Endothelial cell of umbilical vein (primary cell): ENCODE measurements at regions not wholly inside any gene's neighbourhood (a gene's known extent, or its start where the extent isn't known, plus 50 kb on each side); places are given as distances from the start of the nearest gene placed in this dataset.

Experiments used
- BruUV-seq: library from RNA; stranded (reverse); fragments of 400-500 nt; replicated peaks from 2 replicates; lab custom pipeline; 2021; lab: Mats Ljungman, UMichigan
- CTCF ChIA-PET: fragments of 300-600, 350-600 bp; sonication (Branson Sonifier 250); formaldehyde crosslinking; loops from one replicate; lab custom pipeline; 2021; ENCODE audit warnings: antibody characterized with exemption, inconsistent platforms; lab: Charles Lee
- POLR2A ChIA-PET: fragments of 300-600, 350-600 bp; sonication (Branson Sonifier 250); formaldehyde crosslinking; loops from one replicate; lab custom pipeline; 2021; ENCODE audit warnings: antibody characterized with exemption, inconsistent platforms; lab: Charles Lee
- DNase-seq: peaks from one replicate; pipeline ENCODE4 v3.0.0-alpha.2; 2011; ENCODE audit warnings: low read depth, low spot score
- FAIRE-seq: peaks from 2 replicates; lab custom pipeline; 2011; peaks lifted over from hg19 to GRCh38; lab: Jason Lieb, UNC
- H2AFZ ChIP-seq: 2 replicates; pipeline ENCODE4 v1.6.0; 2012; ENCODE audit warnings: low read depth, low read length, control low read depth, inconsistent platforms
- H3K27ac ChIP-seq: 2 replicates; pipeline ENCODE4 v1.5.1; 2011; ENCODE audit warnings: low read depth, mild to moderate bottlenecking, control low read depth, low read length, moderate library complexity; ENCODE audit not compliant: insufficient read depth
- H3K27me3 ChIP-seq, 2 experiments: 2 replicates each; pipeline versions ENCODE4 v1.6.0 to v1.6.1; 2011; ENCODE audit warnings: low read length in 2 of 2, mixed read lengths in 1 of 2; ENCODE audit not compliant: control insufficient read depth in 2 of 2, insufficient read depth in 2 of 2
- H3K36me3 ChIP-seq, 2 experiments: 2 replicates in 1 of 2; 3 replicates in 1 of 2; pipeline ENCODE4 v1.5.1; 2011; ENCODE audit warnings: low read length in 2 of 2, mild to moderate bottlenecking in 1 of 2, moderate library complexity in 1 of 2; ENCODE audit not compliant: control insufficient read depth in 2 of 2, insufficient read depth in 2 of 2; ENCODE audit errors: extremely low read depth in 1 of 2
- H3K4me1 ChIP-seq: 3 replicates; pipeline ENCODE4 v1.5.1; 2011; ENCODE audit warnings: mild to moderate bottlenecking, low read length; ENCODE audit not compliant: control insufficient read depth, insufficient read depth; ENCODE audit errors: extremely low read depth
- H3K4me2 ChIP-seq: 2 replicates; pipeline ENCODE4 v1.6.1; 2011; ENCODE audit warnings: low read length, control low read depth, mixed read lengths; ENCODE audit not compliant: insufficient read depth
- H3K4me3 ChIP-seq, 3 experiments: fragments of 200-600 bp in 1 of 3; sonication (generic), shearing (Covaris generic) in 1 of 3; replicated peaks in 1 of 3; 2 replicates each; pipeline ENCODE4 v1.5.1; 2011 to 2016; ENCODE audit warnings: control low read depth in 3 of 3, low read length in 3 of 3, mild to moderate bottlenecking in 2 of 3, inconsistent platforms in 1 of 3, low read depth in 1 of 3, moderate library complexity in 1 of 3; ENCODE audit not compliant: insufficient read depth in 1 of 3
- H3K79me2 ChIP-seq: 2 replicates; pipeline ENCODE4 v1.6.0; 2012; ENCODE audit warnings: low read length, inconsistent platforms; ENCODE audit not compliant: control insufficient read depth, insufficient read depth
- H3K9ac ChIP-seq: replicated peaks from 2 replicates; pipeline ENCODE3; 2011; ENCODE audit warnings: low read length, control low read depth; ENCODE audit not compliant: insufficient read depth; ENCODE audit errors: extremely low read depth
- H3K9me1 ChIP-seq: replicated peaks from 3 replicates; pipeline ENCODE4 v1.6.0; 2011; ENCODE audit warnings: mild to moderate bottlenecking, low read length; ENCODE audit not compliant: control insufficient read depth, insufficient read depth; ENCODE audit errors: extremely low read depth
- H3K9me3 ChIP-seq: replicated peaks from 2 replicates; pipeline ENCODE4 v1.5.1; 2012; ENCODE audit warnings: low read length, inconsistent platforms; ENCODE audit not compliant: control insufficient read depth, insufficient read depth
- H4K20me1 ChIP-seq: replicated peaks from 2 replicates; pipeline ENCODE3; 2011; ENCODE audit warnings: mild to moderate bottlenecking, low read length; ENCODE audit not compliant: control insufficient read depth, insufficient read depth; ENCODE audit errors: extremely low read depth
- CTCF ChIP-seq, 2 donors: IDR thresholded peaks; 1 replicate in 1 of 2; 2 replicates in 1 of 2; pipeline ENCODE4 v1.5.1; 2011; ENCODE audit warnings: low read length in 2 of 2, mild to moderate bottlenecking in 2 of 2, moderate library complexity in 2 of 2, control low read depth in 1 of 2, inconsistent platforms in 1 of 2, low read depth in 1 of 2; ENCODE audit not compliant: insufficient read depth in 1 of 2; ENCODE audit errors: extremely low read depth in 1 of 2
- EZH2 ChIP-seq: IDR thresholded peaks from 2 replicates; pipeline ENCODE4 v1.6.1; 2012; ENCODE audit warnings: borderline replicate concordance, low read depth, mild to moderate bottlenecking, moderate library complexity, low read length, inconsistent platforms; ENCODE audit not compliant: severe bottlenecking
- FOS ChIP-seq: IDR thresholded peaks from 2 replicates; pipeline ENCODE4 v1.6.1; 2011; ENCODE audit warnings: mild to moderate bottlenecking, low read length, moderate library complexity, borderline replicate concordance; ENCODE audit not compliant: insufficient read depth
- GATA2 ChIP-seq: IDR thresholded peaks from 2 replicates; pipeline ENCODE4 v1.7.0; 2011; ENCODE audit warnings: low read depth, mild to moderate bottlenecking, moderate library complexity, mixed read lengths, low read length; ENCODE audit not compliant: insufficient read length, insufficient read depth
- JUN ChIP-seq: IDR thresholded peaks from 2 replicates; pipeline ENCODE4 v1.6.1; 2011; ENCODE audit warnings: borderline replicate concordance, low read depth; ENCODE audit not compliant: insufficient read length, insufficient read depth
- MAX ChIP-seq: IDR thresholded peaks from 2 replicates; pipeline ENCODE4 v1.6.1; 2011; ENCODE audit not compliant: insufficient read depth, insufficient read length
- MYC ChIP-seq: IDR thresholded peaks from one replicate; pipeline ENCODE4 v1.6.1; 2011; ENCODE audit warnings: mild to moderate bottlenecking, low read depth, low read length
- POLR2A ChIP-seq: IDR thresholded peaks from 2 replicates; pipeline ENCODE4 v1.6.1; 2012; ENCODE audit warnings: low read depth, mild to moderate bottlenecking, control low read depth, low read length
- POLR2AphosphoS5 ChIP-seq: IDR thresholded peaks from 2 replicates; pipeline ENCODE4 v1.6.1; 2012; ENCODE audit warnings: low read depth, mild to moderate bottlenecking, control low read depth, low read length, moderate library complexity; ENCODE audit not compliant: insufficient read depth
- dilution Hi-C: fragments of 300-500 bp; cut with MboI; formaldehyde crosslinking; loops from one replicate; pipeline ENCODE4 v1.15.0; 2019; ENCODE audit warnings: low sequenced_read_pairs; ENCODE audit not compliant: extremely low pct_ligation_motif_present
- intact Hi-C: fragments of 100-400 bp; cut with micrococcal nuclease; formaldehyde crosslinking; loops from one replicate; pipeline ENCODE4 v1.10.0; 2022

- H3K27ac ChIP-seq: no peak overlapping the region
- H3K9ac ChIP-seq: no peak overlapping the region
- intact Hi-C loops: no loop called here
- no peaks in the 10 kb centered on the region for H3K79me2 ChIP-seq
- FAIRE-seq (no peak), DNase-seq (no peak)
- no peak overlapping the region for H2AFZ ChIP-seq
- no peaks in the 10 kb centered on the region for H3K4me1 ChIP-seq
- dilution Hi-C loops: no loop called here
- H3K36me3 ChIP-seq: no peaks in the 10 kb centered on the region
- no TSS peak for BruUV-seq
- no peak overlapping the region for H3K4me3 ChIP-seq
- H3K9me1 ChIP-seq: no peaks in the 10 kb centered on the region
- peaks cover 0 to 2% of the 10 kb centered on the region in 2 experiments for H3K27me3 ChIP-seq
- CTCF ChIA-PET: interaction anchor here (0.6 to 1.3 kb wide), 4 partner anchors 15 to 890 kb away, joined by 3 read pairs; no protein-coding TSS in a partner anchor
- no peak overlapping the region for H3K4me2 ChIP-seq
- TF ChIP-seq MAX (no peak), EZH2 (no peak), POLR2AphosphoS5 (no peak), GATA2 (no peak), FOS (no peak), CTCF (IDR thresholded peaks at IDR 0.05; ENCODE audit: extremely low read depth in 1 of 2, insufficient read depth in 1 of 2, low read depth in 1 of 2, low read length in 2 of 2) (no peak), POLR2A (no peak), MYC (no peak), JUN (no peak)
- H3K9me3 ChIP-seq: no peaks in the 10 kb centered on the region
- POLR2A ChIA-PET: no interaction called here
- H4K20me1 ChIP-seq: no peaks in the 10 kb centered on the region
Measured at GRCh38 chr4:166314902-166315301, 441.9 kb downstream of the TLL1 start.
